ENCODE measurements at regions not wholly inside any gene's neighbourhood (a gene's known extent, or its start where the extent isn't known, plus 50 kb on each side); places are given as distances from the start of the nearest gene placed in this dataset.

DNA sequence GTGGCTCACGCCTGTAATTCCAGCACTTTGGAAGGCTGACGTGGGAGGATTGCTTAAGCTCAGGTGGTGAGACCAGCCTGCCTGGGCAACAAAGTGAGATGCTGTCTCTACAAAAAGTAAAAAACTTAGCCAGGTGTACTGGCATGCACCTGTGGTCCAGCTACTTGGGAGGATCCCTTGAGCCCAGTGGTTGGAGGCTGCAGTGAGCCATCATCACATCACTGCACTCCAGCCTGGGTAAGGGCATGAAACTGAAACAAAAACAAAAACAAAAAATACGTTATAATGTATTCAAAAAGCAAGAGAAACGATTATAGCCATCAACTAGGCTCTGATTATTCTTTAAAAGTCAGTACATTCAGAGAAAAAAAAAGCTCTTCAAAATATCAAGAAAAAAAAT is 62.5 kb downstream of the TCF20 start:
- peaks cover 65% of the 10 kb centered on the region for H4K20me1 ChIP-seq (ENCODE audit: insufficient read depth, low read length)
- peaks cover 81% of the 10 kb centered on the region for H3K79me2 ChIP-seq (ENCODE audit: low read length)
- no peak overlapping the region for H3K4me2 ChIP-seq (ENCODE audit: low read length)
- no peaks in the 10 kb centered on the region for H3K27me3 ChIP-seq (ENCODE audit: low read depth, low read length)
- H3K4me3 ChIP-seq (ENCODE audit: low read length) = no peak overlapping the region
- H3K9ac ChIP-seq (ENCODE audit: low read length) = no peak overlapping the region
- no peak overlapping the region for H3K27ac ChIP-seq (ENCODE audit: low read length)
- no peaks in the 10 kb centered on the region for H3K4me1 ChIP-seq (ENCODE audit: low read length)
- H2AFZ ChIP-seq (ENCODE audit: low read depth, low read length) = no peak overlapping the region
- peaks cover 20% of the 10 kb centered on the region for H3K36me3 ChIP-seq (replicated peaks; ENCODE audit: low read depth, low read length)
- H3K9me3 ChIP-seq (ENCODE audit: insufficient read depth, low read length) = no peaks in the 10 kb centered on the region
- TF ChIP-seq, protein P1, sequence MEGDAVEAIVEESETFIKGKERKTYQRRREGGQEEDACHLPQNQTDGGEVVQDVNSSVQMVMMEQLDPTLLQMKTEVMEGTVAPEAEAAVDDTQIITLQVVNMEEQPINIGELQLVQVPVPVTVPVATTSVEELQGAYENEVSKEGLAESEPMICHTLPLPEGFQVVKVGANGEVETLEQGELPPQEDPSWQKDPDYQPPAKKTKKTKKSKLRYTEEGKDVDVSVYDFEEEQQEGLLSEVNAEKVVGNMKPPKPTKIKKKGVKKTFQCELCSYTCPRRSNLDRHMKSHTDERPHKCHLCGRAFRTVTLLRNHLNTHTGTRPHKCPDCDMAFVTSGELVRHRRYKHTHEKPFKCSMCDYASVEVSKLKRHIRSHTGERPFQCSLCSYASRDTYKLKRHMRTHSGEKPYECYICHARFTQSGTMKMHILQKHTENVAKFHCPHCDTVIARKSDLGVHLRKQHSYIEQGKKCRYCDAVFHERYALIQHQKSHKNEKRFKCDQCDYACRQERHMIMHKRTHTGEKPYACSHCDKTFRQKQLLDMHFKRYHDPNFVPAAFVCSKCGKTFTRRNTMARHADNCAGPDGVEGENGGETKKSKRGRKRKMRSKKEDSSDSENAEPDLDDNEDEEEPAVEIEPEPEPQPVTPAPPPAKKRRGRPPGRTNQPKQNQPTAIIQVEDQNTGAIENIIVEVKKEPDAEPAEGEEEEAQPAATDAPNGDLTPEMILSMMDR (IDR thresholded peaks at IDR 0.05; ENCODE audit: low read depth, low read length) = no peak
- TF ChIP-seq EZH2phosphoT487 (IDR thresholded peaks at IDR 0.05; ENCODE audit: low read depth) = no peak

- Histone ChIP-seq H3K27me3 (ENCODE audit: low read depth, low read length) (no peaks in the 10 kb centered on the region), H3K27ac (ENCODE audit: low read length) (no peak overlapping the region), H2AFZ (ENCODE audit: low read depth, low read length) (no peak overlapping the region), H3K4me2 (ENCODE audit: low read length) (no peak overlapping the region), H3K4me1 (ENCODE audit: low read length) (no peaks in the 10 kb centered on the region), H3K4me3 (ENCODE audit: low read length) (no peak overlapping the region), H3K79me2 (ENCODE audit: low read length) (peaks cover 93% of the 10 kb centered on the region), H3K9me3 (ENCODE audit: insufficient read depth, low read length) (no peaks in the 10 kb centered on the region), H3K9ac (ENCODE audit: low read length) (no peak overlapping the region), H3K36me3 (replicated peaks; ENCODE audit: low read depth, low read length) (peaks cover 12% of the 10 kb centered on the region), H4K20me1 (ENCODE audit: insufficient read depth, low read length) (peaks cover 77% of the 10 kb centered on the region)
- TF ChIP-seq, protein P1 (IDR thresholded peaks at IDR 0.05; ENCODE audit: low read depth, low read length) = no peak
- TF ChIP-seq EZH2phosphoT487 (IDR thresholded peaks at IDR 0.05; ENCODE audit: low read depth) = no peak
Measured at GRCh38 chr22:42203609-42204008, 66.8 kb downstream of the TCF20 start.

GRCh38 chr22:42202669-42203068 is 67.8 kb downstream of the TCF20 start:
- Histone ChIP-seq H3K9me3 (ENCODE audit: insufficient read depth, low read length) (no peaks in the 10 kb centered on the region), H3K9ac (ENCODE audit: low read length) (no peak overlapping the region), H3K36me3 (replicated peaks; ENCODE audit: low read depth, low read length) (peaks cover 12% of the 10 kb centered on the region), H3K4me3 (ENCODE audit: low read length) (no peak overlapping the region), H3K27me3 (ENCODE audit: low read depth, low read length) (no peaks in the 10 kb centered on the region), H2AFZ (ENCODE audit: low read depth, low read length) (no peak overlapping the region), H3K4me2 (ENCODE audit: low read length) (no peak overlapping the region), H4K20me1 (ENCODE audit: insufficient read depth, low read length) (peaks cover 77% of the 10 kb centered on the region), H3K27ac (ENCODE audit: low read length) (no peak overlapping the region), H3K4me1 (ENCODE audit: low read length) (no peaks in the 10 kb centered on the region), H3K79me2 (ENCODE audit: low read length) (peaks cover 92% of the 10 kb centered on the region)
- no peak for TF ChIP-seq EZH2phosphoT487 (IDR thresholded peaks at IDR 0.05; ENCODE audit: low read depth)
- TF ChIP-seq, protein P1 (IDR thresholded peaks at IDR 0.05; ENCODE audit: low read depth, low read length) = no peak

DNA sequence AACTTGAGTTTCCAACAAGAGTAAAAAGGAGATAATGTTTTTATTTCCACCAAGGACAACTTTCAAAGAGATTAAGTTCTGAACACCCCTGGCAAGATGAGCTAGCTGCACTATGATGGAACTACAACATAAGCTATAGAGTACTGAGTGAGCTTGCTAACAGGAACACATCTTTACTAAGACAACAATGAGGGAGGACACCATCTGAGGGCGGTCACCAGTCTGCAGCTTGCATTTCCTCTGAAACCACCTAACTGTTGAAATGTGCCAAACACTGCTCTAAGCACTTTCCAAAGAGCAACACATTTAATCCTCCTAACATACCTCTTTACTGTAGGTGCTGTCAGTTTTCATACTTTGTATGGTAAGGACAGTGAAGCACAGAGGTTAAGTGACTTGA is 68.4 kb downstream of the TCF20 start:
- no peak overlapping the region for H3K4me2 ChIP-seq (ENCODE audit: low read length)
- no peak overlapping the region for H3K9ac ChIP-seq (ENCODE audit: low read length)
- peaks cover 77% of the 10 kb centered on the region for H4K20me1 ChIP-seq (ENCODE audit: insufficient read depth, low read length)
- no peak overlapping the region for H3K27ac ChIP-seq (ENCODE audit: low read length)
- no peak overlapping the region for H3K4me3 ChIP-seq (ENCODE audit: low read length)
- H3K36me3 ChIP-seq (replicated peaks; ENCODE audit: low read depth, low read length) = peaks cover 12% of the 10 kb centered on the region
- peaks cover 90% of the 10 kb centered on the region for H3K79me2 ChIP-seq (ENCODE audit: low read length)
- no peaks in the 10 kb centered on the region for H3K9me3 ChIP-seq (ENCODE audit: insufficient read depth, low read length)
- H3K4me1 ChIP-seq (ENCODE audit: low read length) = no peaks in the 10 kb centered on the region
- no peaks in the 10 kb centered on the region for H3K27me3 ChIP-seq (ENCODE audit: low read depth, low read length)
- H2AFZ ChIP-seq (ENCODE audit: low read depth, low read length) = no peak overlapping the region
- no peak for TF ChIP-seq EZH2phosphoT487 (IDR thresholded peaks at IDR 0.05; ENCODE audit: low read depth)
- TF ChIP-seq, protein P1 (IDR thresholded peaks at IDR 0.05; ENCODE audit: low read depth, low read length) = no peak

Data from OCI-LY3 (cell line).